Breast epithelium (tissue), 3 donors: ENCODE measurements at regions not wholly inside any gene's neighbourhood (a gene's known extent, or its start where the extent isn't known, plus 50 kb on each side); places are given as distances from the start of the nearest gene placed in this dataset.

Experiments used
- CTCF ChIP-seq, 3 donors: fragments of 450-650 bp; IDR thresholded peaks; one replicate each; pipeline ENCODE4 v1.5.1; 2016 to 2017; ENCODE audit warnings: antibody characterized with exemption in 3 of 3, mild to moderate bottlenecking in 3 of 3, moderate library complexity in 3 of 3
- POLR2A ChIP-seq: fragments of 450-650 bp; IDR thresholded peaks from one replicate; pipeline ENCODE4 v1.6.1; 2016; ENCODE audit warnings: antibody characterized with exemption, mild to moderate bottlenecking, moderate library complexity

DNA sequence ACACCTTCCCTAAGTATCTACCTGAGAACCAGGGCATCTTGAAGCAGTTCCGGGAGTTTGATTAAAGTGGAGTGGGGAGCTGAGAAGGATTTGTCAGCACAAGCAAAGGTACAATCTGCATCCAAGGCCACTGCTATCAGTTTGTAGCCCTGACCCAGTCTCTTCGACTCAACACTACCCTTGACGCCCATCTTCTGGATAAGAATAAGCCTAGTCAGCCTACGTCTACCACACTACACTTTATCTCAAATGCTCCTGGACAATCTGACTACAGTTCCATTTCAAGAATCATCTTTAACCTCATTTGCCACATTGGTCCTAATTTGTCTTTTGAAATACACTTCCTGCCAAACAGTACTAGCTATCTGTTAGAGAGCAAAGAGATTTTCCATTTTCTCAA, 134.1 kb upstream of the C1GALT1 start:
- no peak for TF ChIP-seq CTCF (IDR thresholded peaks at IDR 0.05)
- no peak for TF ChIP-seq POLR2A
